Tibial nerve (tissue), 3 donors: ENCODE measurements at regions not wholly inside any gene's neighbourhood (a gene's known extent, or its start where the extent isn't known, plus 50 kb on each side); places are given as distances from the start of the nearest gene placed in this dataset.

Experiments used
- POLR2A ChIP-seq, 2 donors: fragments of 450-650 bp; IDR thresholded peaks; one replicate each; pipeline ENCODE4 v1.6.1; 2017; ENCODE audit warnings: antibody characterized with exemption in 2 of 2, mild to moderate bottlenecking in 2 of 2, moderate library complexity in 2 of 2
- TF ChIP-seq, protein P1 (sequence below), 5 experiments: fragments of 200-600 bp in 3 of 5; fragments of 450-650 bp in 2 of 5; sonication (generic) in 3 of 5; IDR thresholded peaks; one replicate each; pipeline ENCODE4 v1.5.1; 2016 to 2019; ENCODE audit warnings: antibody characterized with exemption in 5 of 5, mild to moderate bottlenecking in 3 of 5, moderate library complexity in 2 of 5

DNA sequence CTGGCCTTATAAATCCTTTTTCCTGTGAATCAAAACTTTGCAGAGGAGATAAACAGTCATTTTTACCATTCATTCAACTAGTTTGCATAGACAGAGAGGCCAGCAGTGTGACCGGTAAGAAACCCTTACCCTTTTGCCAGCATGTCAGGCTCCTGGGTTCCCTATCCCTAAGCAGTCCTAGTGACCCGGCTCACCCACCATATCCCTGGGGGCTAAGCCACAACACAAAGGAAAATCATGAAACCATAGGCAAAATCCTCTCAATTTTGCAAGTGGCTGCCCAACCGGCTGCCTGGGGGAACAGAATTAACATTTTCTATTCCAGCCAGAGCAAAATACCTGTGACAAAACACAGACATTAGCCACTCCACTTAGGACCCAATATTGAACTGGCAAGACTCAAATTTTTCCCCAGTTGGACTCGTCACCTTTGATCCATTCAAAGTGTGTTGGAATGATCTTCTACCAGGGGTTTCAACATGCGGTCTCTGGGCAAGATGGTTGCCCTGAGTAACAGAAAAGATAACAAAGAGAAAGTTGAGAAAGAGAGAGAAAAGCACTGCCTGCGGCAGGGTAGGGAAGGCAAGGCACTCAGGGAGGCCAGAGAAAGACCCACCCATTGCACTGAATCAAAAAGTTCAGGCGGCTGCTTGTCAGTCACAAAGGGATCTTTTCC is 174.8 kb upstream of the NAMPT start:
- TF ChIP-seq POLR2A (IDR thresholded peaks at IDR 0.05), result no peak
- TF ChIP-seq, protein P1, sequence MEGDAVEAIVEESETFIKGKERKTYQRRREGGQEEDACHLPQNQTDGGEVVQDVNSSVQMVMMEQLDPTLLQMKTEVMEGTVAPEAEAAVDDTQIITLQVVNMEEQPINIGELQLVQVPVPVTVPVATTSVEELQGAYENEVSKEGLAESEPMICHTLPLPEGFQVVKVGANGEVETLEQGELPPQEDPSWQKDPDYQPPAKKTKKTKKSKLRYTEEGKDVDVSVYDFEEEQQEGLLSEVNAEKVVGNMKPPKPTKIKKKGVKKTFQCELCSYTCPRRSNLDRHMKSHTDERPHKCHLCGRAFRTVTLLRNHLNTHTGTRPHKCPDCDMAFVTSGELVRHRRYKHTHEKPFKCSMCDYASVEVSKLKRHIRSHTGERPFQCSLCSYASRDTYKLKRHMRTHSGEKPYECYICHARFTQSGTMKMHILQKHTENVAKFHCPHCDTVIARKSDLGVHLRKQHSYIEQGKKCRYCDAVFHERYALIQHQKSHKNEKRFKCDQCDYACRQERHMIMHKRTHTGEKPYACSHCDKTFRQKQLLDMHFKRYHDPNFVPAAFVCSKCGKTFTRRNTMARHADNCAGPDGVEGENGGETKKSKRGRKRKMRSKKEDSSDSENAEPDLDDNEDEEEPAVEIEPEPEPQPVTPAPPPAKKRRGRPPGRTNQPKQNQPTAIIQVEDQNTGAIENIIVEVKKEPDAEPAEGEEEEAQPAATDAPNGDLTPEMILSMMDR (IDR thresholded peaks at IDR 0.05), result no peak
